ENCODE measurements at regions not wholly inside any gene's neighbourhood (a gene's known extent, or its start where the extent isn't known, plus 50 kb on each side); places are given as distances from the start of the nearest gene placed in this dataset.

- Histone ChIP-seq H3K79me2 (ENCODE audit: control insufficient read depth, insufficient read depth, low read length) (no peaks in the 10 kb centered on the region), H3K4me2 (ENCODE audit: insufficient read depth, low read length) (no peak overlapping the region), H3K27ac (ENCODE audit: extremely low read depth, low read depth, low read length) (no peak overlapping the region), H3K9me3 (replicated peaks; ENCODE audit: control insufficient read depth, insufficient read depth, low read depth, low read length) (no peaks in the 10 kb centered on the region), H3K9me1 (ENCODE audit: control insufficient read depth, insufficient read depth, low read length) (no peaks in the 10 kb centered on the region), H3K36me3 (ENCODE audit: control insufficient read depth, insufficient read depth, low read length) (no peaks in the 10 kb centered on the region), H3K4me1 (replicated peaks in 1 of 2; ENCODE audit: control insufficient read depth in 2 of 2, insufficient read depth in 2 of 2, low read length in 2 of 2) (no peaks in the 10 kb centered on the region), H4K20me1 (replicated peaks; ENCODE audit: control insufficient read depth, insufficient read depth, low read length) (no peaks in the 10 kb centered on the region), H3K4me3 (no peak overlapping the region), H3K27me3 (ENCODE audit: control insufficient read depth in 2 of 2, insufficient read depth in 2 of 2, low read length in 2 of 2) (no peaks in the 10 kb centered on the region), H2AFZ (ENCODE audit: low read depth, low read length) (no peak overlapping the region), H3K9ac (ENCODE audit: insufficient read depth in 1 of 2, low read depth in 2 of 2, low read length in 2 of 2) (no peak overlapping the region)
- DNase-seq (ENCODE audit: extremely low read depth in 1 of 4, low spot score in 3 of 4), result no peak
- in situ Hi-C loops (cut with MboI) (no loop called here), intact Hi-C loops (cut with micrococcal nuclease) (no loop called here)
- 3% methylated on average over 17 of the region's 17 CpGs for WGBS (ENCODE audit: insufficient coverage, low coverage, missing lambda C conversion rate)
- no TSS peak for BruUV-seq (replicated peaks)
- no peak for FAIRE-seq
- no peak for ATAC-seq
- POLR2A ChIA-PET, result no interaction called here
- CTCF ChIA-PET (ENCODE audit: low intra/inter-chr PET ratio), result no interaction called here
- TF ChIP-seq MYBL2 (IDR thresholded peaks at IDR 0.05; ENCODE audit: low read depth) (no peak), MYBL2 (CRISPR knock-in tag; IDR thresholded peaks at IDR 0.05; ENCODE audit: borderline replicate concordance) (no peak), ZNF717 (CRISPR knock-in tag; IDR thresholded peaks at IDR 0.05) (no peak), SMARCE1 (IDR thresholded peaks at IDR 0.05) (no peak), C11orf30 (IDR thresholded peaks at IDR 0.05; ENCODE audit: low read depth) (peak; percentile 9; the same call in 1 of the 2 replicates), ZNF316 (IDR thresholded peaks at IDR 0.05) (peak; percentile 48), PURB (CRISPR knock-in tag; IDR thresholded peaks at IDR 0.05; ENCODE audit: low read depth) (no peak), BCOR (IDR thresholded peaks at IDR 0.05) (no peak), MBD2 (IDR thresholded peaks at IDR 0.05; ENCODE audit: borderline replicate concordance, low read depth) (no peak), IRF9 (tag; IDR thresholded peaks at IDR 0.05) (no peak), POLR3G (IDR thresholded peaks at IDR 0.05; ENCODE audit: extremely low read depth, insufficient read length, insufficient replicate concordance) (no peak), MXI1 (IDR thresholded peaks at IDR 0.05; ENCODE audit: low read depth, low read length) (no peak), AFF1 (IDR thresholded peaks at IDR 0.05; ENCODE audit: low read depth in 1 of 2, partially characterized antibody in 2 of 2) (no peak), ZNF280A (IDR thresholded peaks at IDR 0.05; ENCODE audit: low read depth, partially characterized antibody) (no peak)
These were observed 240.3 kb downstream of the LRATD1 start for GRCh38 chr2:14872779-14873325.

Data from K562 (cell line).